Endodermal cell (in vitro differentiated cells): ENCODE measurements at regions not wholly inside any gene's neighbourhood (a gene's known extent, or its start where the extent isn't known, plus 50 kb on each side); places are given as distances from the start of the nearest gene placed in this dataset.

ENCODE experiments used
- DNase-seq: peaks from one replicate; pipeline ENCODE4 v3.0.0-alpha.2; 2017
- H3K27ac ChIP-seq: 2 replicates; pipeline ENCODE4 v1.5.1; 2013; ENCODE audit warnings: mild to moderate bottlenecking, low read depth, low read length, moderate library complexity
- H3K27me3 ChIP-seq: 2 replicates; pipeline ENCODE4 v1.6.1; 2013; ENCODE audit warnings: mild to moderate bottlenecking, low read length, moderate library complexity; ENCODE audit not compliant: insufficient read depth, control insufficient read depth, poor library complexity, severe bottlenecking
- H3K36me3 ChIP-seq: 2 replicates; pipeline ENCODE4 v1.7.0; 2013; ENCODE audit warnings: mild to moderate bottlenecking, low read length, moderate library complexity; ENCODE audit not compliant: control insufficient read depth, insufficient read depth
- H3K4me1 ChIP-seq: one replicate; pipeline ENCODE4 v1.7.0; 2013; ENCODE audit warnings: low read length; ENCODE audit not compliant: control insufficient read depth, insufficient read depth
- H3K4me3 ChIP-seq: 2 replicates; pipeline ENCODE4 v1.5.1; 2013; ENCODE audit warnings: mild to moderate bottlenecking, low read length, moderate library complexity
- H3K9ac ChIP-seq: 2 replicates; pipeline ENCODE4 v1.6.1; 2013; ENCODE audit warnings: mild to moderate bottlenecking, low read length, moderate library complexity; ENCODE audit not compliant: poor library complexity, severe bottlenecking; ENCODE audit errors: extremely low read depth
- H3K9me3 ChIP-seq: 2 replicates; pipeline ENCODE4 v1.6.1; 2013; ENCODE audit warnings: mild to moderate bottlenecking, low read length, moderate library complexity; ENCODE audit not compliant: control insufficient read depth
- H3K27ac Mint-ChIP-seq: 2 replicates; pipeline ENCODE4 v1.8.0; 2020; ENCODE audit warnings: mixed read lengths
- H3K27me3 Mint-ChIP-seq: 2 replicates; pipeline ENCODE4 v1.8.0; 2021; ENCODE audit warnings: mild to moderate bottlenecking, mixed read lengths; ENCODE audit not compliant: insufficient read depth
- H3K36me3 Mint-ChIP-seq: 2 replicates; pipeline ENCODE4 v1.8.0; 2020; ENCODE audit warnings: low read depth, mixed read lengths
- H3K4me1 Mint-ChIP-seq: 2 replicates; pipeline ENCODE4 v1.8.0; 2020; ENCODE audit warnings: mixed read lengths
- H3K4me3 Mint-ChIP-seq: 2 replicates; pipeline ENCODE4 v1.8.0; 2020; ENCODE audit warnings: mild to moderate bottlenecking, moderate library complexity, mixed read lengths
- H3K9me3 Mint-ChIP-seq: 2 replicates; pipeline ENCODE4 v1.8.0; 2020; ENCODE audit warnings: mild to moderate bottlenecking, mixed read lengths
- CTCF ChIP-seq: fragments of 200-600 bp; sonication (generic); conservative IDR thresholded peaks from 2 replicates; pipeline ENCODE4 v1.5.0; 2021; ENCODE audit warnings: antibody characterized with exemption, mild to moderate bottlenecking
- WGBS, 2 experiments: methylation state at CpG; one replicate each; pipeline versions ENCODE4 v1.1.5 to v1.1.7; 2013; ENCODE audit warnings: missing lambda C conversion rate in 2 of 2, mixed read lengths in 1 of 2; ENCODE audit not compliant: insufficient coverage in 1 of 2, insufficient read length in 1 of 2; 5-methylcytosine and 5-hydroxymethylcytosine counted together

GRCh38 chr12:28709986-28710685 lies 438.9 kb upstream of the FAR2 start:
- no peak overlapping the region for H3K27ac ChIP-seq
- H3K4me3 Mint-ChIP-seq, result no peak overlapping the region
- no peaks in the 10 kb centered on the region for H3K27me3 Mint-ChIP-seq
- no peak for TF ChIP-seq CTCF
- H3K36me3 Mint-ChIP-seq, result no peaks in the 10 kb centered on the region
- no peaks in the 10 kb centered on the region for H3K9me3 Mint-ChIP-seq
- H3K4me1 Mint-ChIP-seq, result no peaks in the 10 kb centered on the region
- H3K9me3 ChIP-seq, result no peaks in the 10 kb centered on the region
- no peak for DNase-seq
- no peaks in the 10 kb centered on the region for H3K36me3 ChIP-seq
- no peaks in the 10 kb centered on the region for H3K4me1 ChIP-seq
- no peaks in the 10 kb centered on the region for H3K27me3 ChIP-seq
- WGBS, 2 experiments, result 90 to 100% methylated on average over 2 of the region's 4 CpGs
- no peak overlapping the region for H3K27ac Mint-ChIP-seq
- no peak overlapping the region for H3K9ac ChIP-seq
- no peak overlapping the region for H3K4me3 ChIP-seq

GRCh38 chr12:28710882-28711281 lies 438.2 kb upstream of the FAR2 start:
- no peaks in the 10 kb centered on the region for H3K4me1 Mint-ChIP-seq

GRCh38 chr12:28711421-28711820 lies 437.7 kb upstream of the FAR2 start:
- no peak for DNase-seq
- H3K4me3 ChIP-seq, result no peak overlapping the region
- H3K36me3 Mint-ChIP-seq, result no peaks in the 10 kb centered on the region
- H3K4me1 Mint-ChIP-seq, result no peaks in the 10 kb centered on the region
- H3K9ac ChIP-seq, result no peak overlapping the region
- no peaks in the 10 kb centered on the region for H3K27me3 Mint-ChIP-seq
- 92 to 100% methylated on average over 1 of the region's 1 CpG for WGBS, 2 experiments
- H3K9me3 Mint-ChIP-seq, result no peaks in the 10 kb centered on the region
- H3K27ac Mint-ChIP-seq, result no peak overlapping the region
- no peaks in the 10 kb centered on the region for H3K9me3 ChIP-seq
- H3K27ac ChIP-seq, result no peak overlapping the region
- H3K4me1 ChIP-seq, result no peaks in the 10 kb centered on the region
- no peaks in the 10 kb centered on the region for H3K36me3 ChIP-seq
- H3K27me3 ChIP-seq, result no peaks in the 10 kb centered on the region
- no peak overlapping the region for H3K4me3 Mint-ChIP-seq
- no peak for TF ChIP-seq CTCF

More at GRCh38 chr12:28710882-28711281, 438.2 kb upstream of the FAR2 start:
- no peaks in the 10 kb centered on the region for H3K27me3 ChIP-seq
- no peak overlapping the region for H3K9ac ChIP-seq
- no peaks in the 10 kb centered on the region for H3K27me3 Mint-ChIP-seq
- no peaks in the 10 kb centered on the region for H3K9me3 ChIP-seq
- H3K4me3 Mint-ChIP-seq, result no peak overlapping the region
- no peaks in the 10 kb centered on the region for H3K36me3 ChIP-seq
- no peaks in the 10 kb centered on the region for H3K4me1 ChIP-seq
- 80 to 100% methylated on average over 1 of the region's 1 CpG for WGBS, 2 experiments
- no peak for DNase-seq
- H3K36me3 Mint-ChIP-seq, result no peaks in the 10 kb centered on the region
- H3K9me3 Mint-ChIP-seq, result no peaks in the 10 kb centered on the region
- H3K27ac Mint-ChIP-seq, result no peak overlapping the region
- no peak overlapping the region for H3K4me3 ChIP-seq
- TF ChIP-seq CTCF, result no peak
- H3K27ac ChIP-seq, result no peak overlapping the region
